NCI-H1436 treated with DMSO at 0.1 percent for 48 hours (cell line): ENCODE measurements at regions not wholly inside any gene's neighbourhood (a gene's known extent, or its start where the extent isn't known, plus 50 kb on each side); places are given as distances from the start of the nearest gene placed in this dataset.

ENCODE experiments used
- DNase-seq: peaks from one replicate; lab custom pipeline; 2025; lab: John Stamatoyannopoulos, UW

GRCh38 chr21:41671212-41671762 lies 95.6 kb downstream of the RIPK4 start:
- DNase-seq: no peak

DNA sequence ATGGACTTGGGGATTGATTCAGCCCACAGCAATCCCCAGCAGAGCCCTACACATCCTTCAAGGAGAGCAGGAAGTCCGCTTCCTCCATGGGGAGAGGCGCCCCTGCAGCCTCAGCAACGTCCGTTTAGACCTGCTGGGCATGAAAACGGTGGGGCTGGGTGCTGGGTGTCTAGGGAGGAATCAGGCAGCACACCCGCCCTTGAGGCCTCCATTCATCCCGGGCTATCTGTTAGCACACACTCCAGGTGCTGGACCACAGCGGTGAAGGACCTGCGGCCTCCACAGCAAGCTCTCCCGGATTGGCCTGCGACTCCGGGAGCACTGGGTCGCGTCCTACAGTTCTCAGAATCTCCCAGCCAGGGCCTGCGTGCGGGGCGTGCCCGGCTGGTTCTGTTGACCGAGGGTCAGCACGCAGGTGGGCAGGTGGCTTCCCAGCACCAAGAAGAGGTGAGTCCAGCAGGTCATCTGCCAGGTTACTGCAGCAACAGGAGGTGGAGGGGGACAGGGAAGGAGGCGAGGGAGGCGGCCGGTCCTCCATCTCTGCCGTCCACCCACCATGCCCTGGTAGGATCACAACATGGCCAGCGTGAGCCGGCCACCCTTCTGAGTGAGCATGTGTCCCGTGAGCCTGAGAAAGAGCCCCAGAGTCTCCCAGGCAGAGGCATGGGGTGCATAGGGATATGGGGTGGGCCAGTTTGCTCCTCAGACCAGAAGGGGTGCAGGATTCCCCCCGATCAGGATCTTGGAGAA lies 96.6 kb downstream of the RIPK4 start:
- DNase-seq: no peak

DNA sequence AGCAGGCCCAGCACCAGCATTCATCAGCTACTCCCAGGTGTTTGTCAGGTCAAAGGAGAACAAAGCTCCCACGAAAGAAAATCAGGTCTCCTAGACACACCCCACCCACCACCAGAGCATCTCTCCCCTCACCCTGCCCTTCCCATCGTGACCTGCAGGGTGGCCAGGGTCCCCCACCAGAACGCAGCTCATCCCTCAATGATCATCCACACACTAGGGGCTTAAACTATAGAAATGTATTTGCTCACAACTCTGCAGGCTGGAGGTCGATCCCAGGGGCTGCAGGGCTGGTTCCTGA lies 97.4 kb downstream of the RIPK4 start:
- no peak for DNase-seq

GRCh38 chr21:41668686-41669532 lies 97.9 kb downstream of the RIPK4 start:
- no peak for DNase-seq

DNA sequence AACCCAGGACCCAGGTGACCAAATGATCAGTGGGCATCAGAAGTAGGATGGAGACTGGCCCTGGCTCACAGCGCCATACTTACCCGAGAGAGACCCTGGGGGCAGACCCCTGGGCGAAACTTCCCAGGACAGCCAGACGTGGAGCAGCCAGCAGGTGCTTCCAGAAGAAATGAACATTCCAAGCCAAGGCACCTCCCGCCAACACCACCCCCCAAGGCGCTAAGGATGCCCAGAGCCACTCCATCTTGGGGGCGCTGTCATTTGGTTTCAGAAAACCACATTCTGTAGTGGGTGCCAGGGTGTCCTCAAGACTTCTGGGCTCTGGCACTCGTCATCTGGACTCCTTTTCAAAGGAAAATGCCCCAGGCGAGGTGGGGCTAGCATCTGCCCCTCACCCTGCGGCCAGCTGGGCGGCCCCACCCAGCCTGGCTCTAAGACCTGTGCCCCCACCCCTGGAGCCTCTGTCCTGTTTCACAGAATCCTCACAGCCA lies 98.8 kb downstream of the RIPK4 start:
- DNase-seq: no peak

GRCh38 chr21:41667136-41667535 lies 99.7 kb downstream of the RIPK4 start:
- no peak for DNase-seq

DNA sequence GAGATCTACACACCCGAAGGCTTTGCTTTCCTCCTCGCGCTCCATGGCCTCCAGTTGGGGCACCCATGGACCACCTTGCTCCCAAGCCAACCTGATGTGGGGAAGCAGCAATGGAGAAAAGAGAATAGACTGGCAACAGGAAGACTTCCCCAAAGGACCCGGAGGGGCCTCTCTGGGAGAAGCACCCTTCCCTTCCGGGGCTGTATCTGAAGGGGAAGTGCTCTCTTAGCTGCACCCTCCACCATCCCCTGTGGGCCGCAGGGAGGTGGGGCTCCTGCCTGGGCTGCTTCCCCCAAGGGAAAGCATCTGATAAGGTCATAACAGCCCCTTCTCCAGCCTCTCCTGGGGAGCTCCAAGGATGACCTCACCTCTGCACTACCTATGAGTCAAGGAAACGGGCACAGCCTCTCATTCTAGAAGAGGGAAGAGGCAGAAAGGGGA lies 100.2 kb downstream of the RIPK4 start:
- no peak for DNase-seq

DNA sequence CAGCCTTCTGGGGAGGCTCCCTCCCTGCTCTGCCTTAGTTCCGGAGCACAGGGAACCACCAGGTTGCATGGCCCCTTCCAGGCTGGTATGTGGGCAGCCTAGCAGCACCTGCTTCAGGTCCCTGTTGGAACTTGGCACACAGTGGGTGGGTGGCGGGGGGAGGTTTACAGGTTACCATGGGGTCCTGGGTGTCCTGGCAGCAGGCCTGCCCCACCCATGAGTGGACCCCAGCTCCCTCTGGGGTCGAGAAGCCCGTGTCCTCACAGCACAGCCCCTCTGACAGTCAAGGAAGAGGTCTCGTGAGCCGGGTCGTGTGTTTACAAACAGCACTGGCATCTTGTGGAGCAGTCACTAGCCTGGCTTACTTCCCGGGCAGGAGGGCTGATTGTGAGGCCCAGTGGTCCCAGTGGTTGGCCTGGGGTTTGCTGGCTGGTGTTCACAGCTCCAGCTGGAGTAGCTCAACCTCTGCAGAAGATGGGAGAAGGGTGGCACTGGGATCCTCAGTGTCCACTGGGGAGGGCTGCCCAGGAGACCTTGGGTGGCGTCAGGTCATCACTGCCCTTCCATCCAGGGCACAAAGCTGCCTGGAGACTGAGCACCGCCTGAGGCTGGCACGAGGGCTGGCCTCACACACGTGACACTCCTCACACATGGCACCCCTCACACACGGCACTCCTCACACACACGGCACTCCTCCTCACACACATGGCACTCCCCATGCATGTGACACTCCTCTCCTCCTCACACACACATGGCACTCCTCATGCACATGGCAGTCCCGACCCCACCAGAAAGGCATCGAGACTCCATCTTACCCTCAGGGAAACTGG lies 100.9 kb downstream of the RIPK4 start:
- DNase-seq: no peak

GRCh38 chr21:41664881-41665765 lies 101.7 kb downstream of the RIPK4 start:
- DNase-seq: no peak

DNA sequence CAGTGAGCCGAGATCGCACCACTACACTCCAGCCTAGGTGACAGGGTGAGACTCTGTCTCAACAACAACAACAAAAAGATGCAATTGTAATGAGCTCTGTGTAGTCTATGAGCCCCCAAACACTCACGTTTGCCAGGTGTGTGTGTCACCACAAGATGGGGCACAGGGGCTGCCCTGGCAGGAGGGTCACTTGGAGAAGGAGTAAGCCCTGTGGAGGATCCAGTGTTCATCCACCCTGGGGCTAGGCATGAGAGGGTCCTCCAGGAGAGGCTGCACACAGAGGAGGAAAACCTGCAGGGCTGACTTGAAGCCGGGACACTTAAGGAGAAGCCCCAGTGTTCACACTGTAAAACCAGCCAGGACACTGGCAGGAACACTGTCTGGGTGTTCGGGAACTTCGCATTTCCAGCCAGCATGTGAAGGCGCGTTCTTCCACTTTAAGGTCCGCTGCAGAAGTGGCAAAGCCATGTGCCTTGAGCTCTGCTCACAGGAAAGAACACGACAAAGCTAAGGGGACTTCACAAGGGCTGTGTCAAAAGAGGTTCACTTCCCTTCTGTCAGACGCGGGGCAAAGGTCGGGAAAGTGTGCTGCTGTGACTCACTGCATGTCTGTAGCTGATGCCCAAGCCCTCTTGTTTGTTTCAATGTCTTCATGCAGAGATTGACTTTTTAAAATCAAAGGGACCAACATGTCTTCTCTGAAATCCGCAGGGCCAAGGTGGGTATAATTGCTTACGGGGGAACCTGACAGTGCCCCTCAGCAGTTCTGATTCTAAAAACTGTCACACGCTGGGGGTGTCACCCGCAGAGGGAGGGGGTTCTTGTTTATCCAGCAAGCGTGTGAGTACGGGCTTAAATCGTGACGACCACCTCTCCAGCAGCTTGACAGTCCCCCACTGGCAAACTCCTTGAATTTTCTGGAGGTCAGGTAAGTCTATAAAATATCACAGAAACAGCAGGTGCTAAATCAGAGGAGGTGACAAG lies 102.8 kb downstream of the RIPK4 start:
- no peak for DNase-seq

DNA sequence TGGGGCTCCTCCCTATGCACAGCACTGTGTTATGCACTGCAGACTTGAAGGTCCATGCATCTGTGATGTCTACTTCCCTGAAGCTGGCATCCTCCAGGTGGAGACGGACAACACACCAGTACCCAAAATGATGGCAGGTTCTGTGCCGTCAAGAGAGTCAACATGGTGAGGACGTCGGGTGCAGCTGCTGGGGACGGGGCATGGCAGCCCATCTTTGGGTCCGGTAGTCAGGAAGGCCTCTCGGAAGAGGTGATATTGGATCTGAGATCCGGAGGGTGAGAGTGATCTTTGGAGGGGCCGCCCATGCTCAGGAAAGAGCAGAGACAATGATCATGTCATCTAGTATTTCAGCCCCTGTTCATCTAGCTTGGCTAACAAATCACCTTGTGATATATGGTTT lies 104.1 kb downstream of the RIPK4 start:
- DNase-seq: no peak

GRCh38 chr21:41662161-41662560 lies 104.7 kb downstream of the RIPK4 start:
- no peak for DNase-seq

DNA sequence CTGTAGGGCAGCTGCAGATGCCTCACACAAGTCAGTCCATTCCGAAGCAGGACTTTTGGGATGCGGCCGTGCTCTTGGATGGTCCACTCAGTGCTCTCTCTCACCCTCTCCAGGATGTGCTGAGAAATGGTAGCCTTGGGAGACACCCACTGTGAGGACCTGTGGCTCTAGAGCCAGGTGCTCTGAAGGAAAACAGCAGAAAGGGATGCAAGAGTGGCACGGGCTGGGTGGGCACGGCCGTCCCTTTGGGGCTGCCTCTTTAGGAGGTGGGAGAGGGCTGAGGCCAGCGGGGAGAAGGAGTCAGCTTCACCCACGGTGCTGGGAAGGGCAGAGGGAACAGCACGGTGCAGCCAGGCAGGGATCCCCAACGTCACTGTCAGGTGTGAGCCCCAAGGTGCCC lies 106.1 kb downstream of the RIPK4 start:
- no peak for DNase-seq

DNA sequence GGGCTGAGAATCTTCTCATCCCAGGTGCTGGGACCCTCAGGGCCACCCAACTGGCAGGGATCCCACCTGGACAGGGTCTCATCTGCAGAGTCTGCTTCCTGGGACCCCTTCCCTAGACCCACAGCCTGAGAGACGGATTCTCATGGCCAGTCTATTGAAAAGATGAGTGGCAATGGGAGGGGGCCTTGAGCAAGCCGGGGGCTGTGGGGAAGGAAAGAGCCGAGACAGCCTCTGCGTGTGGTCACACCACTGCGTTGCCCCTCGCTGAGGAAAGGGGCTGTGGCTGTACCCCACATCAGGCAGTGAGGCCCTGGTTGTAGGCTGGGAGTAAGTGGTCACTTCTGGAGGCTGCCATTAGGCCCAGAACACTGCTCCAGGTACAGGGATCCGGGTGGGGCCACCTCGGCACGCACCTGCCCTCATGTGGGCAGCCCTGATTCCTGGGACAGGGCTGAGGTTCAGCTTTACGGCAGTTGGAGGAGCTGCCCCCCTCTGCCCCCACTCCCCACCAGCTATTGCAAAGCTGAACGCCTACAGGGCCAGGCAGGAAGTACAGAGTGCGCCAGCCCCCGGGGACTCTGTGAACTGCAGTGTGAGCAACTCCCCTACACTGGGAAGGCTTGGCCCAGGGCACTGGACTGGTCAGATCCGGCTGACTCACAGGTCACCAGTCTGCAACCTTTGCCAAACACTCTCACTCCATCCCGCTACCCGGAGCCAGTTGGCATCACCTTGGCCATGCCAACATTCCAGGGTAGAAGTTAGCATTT lies 106.9 kb downstream of the RIPK4 start:
- no peak for DNase-seq

DNA sequence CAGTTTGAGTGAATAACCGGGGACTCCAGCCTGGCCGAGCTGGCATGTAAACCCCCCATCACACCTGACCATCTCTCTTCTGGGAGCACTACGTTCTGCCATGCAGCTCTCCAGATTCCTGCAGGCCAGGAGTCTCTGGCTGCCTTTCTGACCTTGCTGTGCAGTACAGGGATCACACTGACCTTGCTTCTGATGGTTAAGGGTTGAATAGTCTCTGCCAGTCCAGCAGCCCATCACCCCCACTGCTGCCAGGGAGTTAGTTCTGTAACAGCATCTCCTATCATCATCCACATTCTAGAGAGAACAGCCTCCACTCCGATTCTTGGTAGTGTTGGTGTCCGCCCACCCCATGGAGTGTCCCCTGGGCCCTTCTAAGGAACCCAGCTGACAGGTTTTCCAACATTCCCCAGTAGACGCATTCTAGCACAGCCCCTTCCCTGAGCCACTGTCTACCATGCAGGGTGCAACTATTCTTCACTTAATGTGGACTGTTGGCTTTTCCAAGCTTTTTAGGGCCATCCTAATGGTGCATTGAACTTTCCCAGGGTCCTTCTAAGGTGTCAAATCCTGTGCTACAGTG lies 109.8 kb downstream of the RIPK4 start:
- no peak for DNase-seq

DNA sequence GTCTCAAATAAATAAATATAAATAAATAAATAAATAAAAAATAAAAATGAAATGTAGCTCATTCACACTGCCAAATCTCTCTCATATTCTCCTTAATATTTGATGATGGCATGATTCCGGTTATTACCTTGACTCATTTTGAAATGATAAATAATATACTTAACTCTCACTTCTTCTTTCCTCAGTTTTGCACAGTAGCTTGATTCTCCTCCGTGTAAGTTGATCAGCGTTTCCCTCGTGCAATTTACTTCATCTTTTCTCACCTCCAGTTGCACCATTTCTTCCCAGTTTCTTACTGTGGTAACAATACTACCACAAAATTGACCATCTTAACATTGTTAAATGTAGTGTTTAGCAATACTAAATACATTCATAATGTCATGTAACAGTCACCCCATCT lies 111.6 kb downstream of the RIPK4 start:
- DNase-seq: no peak

DNA sequence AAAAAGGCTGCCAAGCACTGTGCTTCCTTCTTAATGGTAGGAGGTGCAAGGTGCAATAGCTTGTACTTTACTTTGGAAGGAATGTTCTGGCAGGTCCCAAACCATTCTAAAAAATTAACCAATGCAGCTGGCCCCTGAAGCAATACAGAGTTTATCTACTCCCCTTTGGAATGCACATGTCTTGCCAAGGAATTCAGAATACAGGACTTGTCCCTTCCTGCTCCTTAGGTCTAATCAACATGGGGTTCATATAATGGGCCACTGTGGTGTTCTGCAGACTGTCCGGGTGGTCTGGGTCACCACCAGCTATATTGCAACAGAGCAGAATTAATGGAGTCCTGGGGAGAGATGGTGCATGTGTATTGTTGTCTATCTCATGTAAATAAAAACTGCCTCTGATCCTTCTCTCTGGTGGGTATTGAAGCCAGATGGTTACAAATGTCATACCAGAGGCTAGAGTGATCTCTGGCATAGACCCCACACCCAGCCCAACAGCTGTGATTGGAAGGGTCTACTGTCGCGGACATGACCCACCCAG lies 112.8 kb downstream of the RIPK4 start:
- DNase-seq: no peak

DNA sequence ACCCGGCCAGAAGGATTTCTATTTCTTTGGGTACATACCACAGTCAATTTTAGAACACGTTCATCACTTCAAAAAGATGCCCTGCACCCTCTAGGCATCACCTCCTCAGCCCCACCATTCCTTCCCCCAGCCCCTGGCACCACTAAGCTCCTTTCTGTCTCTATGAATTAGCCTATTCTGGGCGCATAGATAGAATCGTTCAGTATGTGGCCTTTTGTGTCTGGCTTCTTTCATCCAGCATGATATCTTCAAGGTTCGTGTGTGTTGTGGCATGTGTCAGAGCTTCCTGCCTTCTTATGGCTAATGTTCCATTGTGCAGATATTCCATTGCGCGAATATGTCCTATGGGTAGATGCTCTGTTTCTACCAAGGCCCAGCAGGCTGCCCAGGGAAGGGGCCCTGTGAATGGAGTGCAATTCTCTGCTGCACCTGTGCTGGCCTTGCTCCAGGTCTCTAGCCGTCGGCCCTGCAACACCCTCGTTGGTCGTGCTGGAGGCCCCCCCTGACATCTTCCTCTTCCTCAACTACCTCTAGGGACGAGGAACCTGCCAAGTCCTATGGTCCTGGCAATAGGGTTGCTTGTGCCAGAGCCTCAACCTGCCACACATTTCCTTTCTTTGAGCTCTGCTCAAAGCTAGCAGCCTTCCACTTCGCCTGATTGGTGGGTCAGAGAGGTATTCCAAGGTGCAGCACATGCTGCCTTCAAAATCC lies 113.5 kb downstream of the RIPK4 start:
- no peak for DNase-seq
